ENCODE measurements at regions not wholly inside any gene's neighbourhood (a gene's known extent, or its start where the extent isn't known, plus 50 kb on each side); places are given as distances from the start of the nearest gene placed in this dataset.

- DNase-seq (ENCODE audit: low read depth, low spot score), result no peak
- ChIA-PET POLR2A (no interaction called here), CTCF (interaction anchor here (1.0 to 1.3 kb wide), 2 partner anchors 10 to 39 kb away, joined by 3 to 4 read pairs; no protein-coding TSS in a partner anchor)
- H3K4me3 ChIP-seq (ENCODE audit: low read depth, low read length), result no peak overlapping the region
- TF ChIP-seq CTCF (IDR thresholded peaks at IDR 0.05; ENCODE audit: insufficient read depth, low read length, missing control alignments), result no peak
Measured at GRCh38 chr15:37823601-37824275, 110.7 kb upstream of the TMCO5A start.

GRCh38 chr15:37824717-37825382 lies 109.6 kb upstream of the TMCO5A start:
- ChIA-PET CTCF (interaction anchor here (0.8 to 1.7 kb wide), 3 partner anchors 19 to 54 kb away, joined by 3 to 4 read pairs (median 3); no protein-coding TSS in a partner anchor), POLR2A (interaction anchor here (0.9 kb wide), 1 partner anchor 55 kb away, joined by 5 read pairs; no protein-coding TSS in a partner anchor)
- DNase-seq (ENCODE audit: low read depth, low spot score), result peak; percentile 87
- no peak overlapping the region for H3K4me3 ChIP-seq (ENCODE audit: low read depth, low read length)
- peak; percentile 44 for TF ChIP-seq CTCF (IDR thresholded peaks at IDR 0.05; ENCODE audit: insufficient read depth, low read length, missing control alignments)

- CTCF ChIA-PET, result no interaction called here
- no peak for TF ChIP-seq CTCF (IDR thresholded peaks at IDR 0.05; ENCODE audit: insufficient read depth, low read length, missing control alignments)
- no peak overlapping the region for H3K4me3 ChIP-seq (ENCODE audit: low read depth, low read length)
- no peak for DNase-seq (ENCODE audit: low read depth, low spot score)
- POLR2A ChIA-PET, result no interaction called here
Measured at GRCh38 chr15:37837276-37837675, 97.2 kb upstream of the TMCO5A start.

GRCh38 chr15:37847776-37848175 lies 86.7 kb upstream of the TMCO5A start:
- TF ChIP-seq CTCF (IDR thresholded peaks at IDR 0.05; ENCODE audit: insufficient read depth, low read length, missing control alignments), result no peak
- H3K4me3 ChIP-seq (ENCODE audit: low read depth, low read length), result no peak overlapping the region
- ChIA-PET POLR2A (no interaction called here), CTCF (no interaction called here)
- no peak for DNase-seq (ENCODE audit: low read depth, low spot score)

- ChIA-PET POLR2A (interaction anchor here (0.6 kb wide), 1 partner anchor 29 kb away, joined by 3 read pairs; no protein-coding TSS in a partner anchor), CTCF (interaction anchor here (1.3 kb wide), 1 partner anchor 25 kb away, joined by 3 read pairs; no protein-coding TSS in a partner anchor)
- TF ChIP-seq CTCF (IDR thresholded peaks at IDR 0.05; ENCODE audit: insufficient read depth, low read length, missing control alignments), result no peak
- DNase-seq (ENCODE audit: low read depth, low spot score), result no peak
- no peak overlapping the region for H3K4me3 ChIP-seq (ENCODE audit: low read depth, low read length)
Measured at GRCh38 chr15:37856109-37856508, 78.3 kb upstream of the TMCO5A start.

- POLR2A ChIA-PET, result no interaction called here
- no peak for DNase-seq (ENCODE audit: low read depth, low spot score)
- CTCF ChIA-PET, result interaction anchor here (2.9 kb wide), 1 partner anchor 12 kb away, joined by 12 read pairs; no protein-coding TSS in a partner anchor
- no peak overlapping the region for H3K4me3 ChIP-seq (ENCODE audit: low read depth, low read length)
- TF ChIP-seq CTCF (IDR thresholded peaks at IDR 0.05; ENCODE audit: insufficient read depth, low read length, missing control alignments), result no peak
Measured at GRCh38 chr15:37860896-37861295, 73.5 kb upstream of the TMCO5A start.

All from AG04449 (cell line).